Keratinocyte (primary cell): ENCODE measurements at regions not wholly inside any gene's neighbourhood (a gene's known extent, or its start where the extent isn't known, plus 50 kb on each side); places are given as distances from the start of the nearest gene placed in this dataset.

Source experiments
- DNase-seq: peaks from one replicate; pipeline ENCODE4 v3.0.0-alpha.2; 2011; ENCODE audit warnings: low read depth, missing footprints, low spot score
- FAIRE-seq: peaks from 2 replicates; lab custom pipeline; 2011; peaks lifted over from hg19 to GRCh38; lab: Jason Lieb, UNC
- H2AFZ ChIP-seq: 2 replicates; pipeline ENCODE4 v1.6.0; 2012; ENCODE audit warnings: low read length, control low read depth, inconsistent platforms; ENCODE audit not compliant: control insufficient read depth
- H3K27ac ChIP-seq: 2 replicates; pipeline ENCODE4 v1.5.1; 2011; ENCODE audit warnings: low read length; ENCODE audit not compliant: control insufficient read depth, insufficient read depth
- H3K27me3 ChIP-seq: 3 replicates; pipeline ENCODE4 v1.6.0; 2011; ENCODE audit warnings: low read length; ENCODE audit not compliant: control insufficient read depth, insufficient read depth; ENCODE audit errors: extremely low read depth
- H3K36me3 ChIP-seq, 2 experiments: 2 replicates in 1 of 2; 3 replicates in 1 of 2; pipeline ENCODE4 v1.5.1; 2011; ENCODE audit warnings: low read length in 2 of 2, mild to moderate bottlenecking in 1 of 2; ENCODE audit not compliant: control insufficient read depth in 2 of 2, insufficient read depth in 2 of 2; ENCODE audit errors: extremely low read depth in 1 of 2
- H3K4me1 ChIP-seq: 3 replicates; pipeline ENCODE4 v1.5.1; 2011; ENCODE audit warnings: low read length; ENCODE audit not compliant: control insufficient read depth, insufficient read depth; ENCODE audit errors: extremely low read depth
- H3K4me2 ChIP-seq: 3 replicates; pipeline ENCODE4 v1.6.0; 2011; ENCODE audit warnings: low read depth, low read length; ENCODE audit not compliant: control insufficient read depth, insufficient read depth; ENCODE audit errors: extremely low read depth
- H3K4me3 ChIP-seq, 3 experiments: fragments of 200-600 bp in 1 of 3; sonication (generic) in 1 of 3; 2 replicates in 2 of 3; 3 replicates in 1 of 3; pipeline ENCODE4 v1.5.1; 2011 to 2016; ENCODE audit warnings: low read length in 3 of 3, mild to moderate bottlenecking in 3 of 3, control low read depth in 2 of 3, inconsistent platforms in 1 of 3, low read depth in 1 of 3, mixed read lengths in 1 of 3, mixed run types in 1 of 3, moderate library complexity in 1 of 3; ENCODE audit not compliant: control insufficient read depth in 2 of 3, insufficient read depth in 2 of 3; ENCODE audit errors: extremely low read depth in 1 of 3
- H3K79me2 ChIP-seq: 2 replicates; pipeline ENCODE4 v1.6.0; 2012; ENCODE audit warnings: low read length; ENCODE audit not compliant: control insufficient read depth, insufficient read depth
- H3K9ac ChIP-seq: 3 replicates; pipeline ENCODE4 v1.6.0; 2011; ENCODE audit warnings: low read length; ENCODE audit not compliant: control insufficient read depth, insufficient read depth; ENCODE audit errors: extremely low read depth
- H3K9me1 ChIP-seq: 3 replicates; pipeline ENCODE4 v1.6.0; 2011; ENCODE audit warnings: low read length; ENCODE audit not compliant: control insufficient read depth, insufficient read depth; ENCODE audit errors: extremely low read depth
- H3K9me3 ChIP-seq: 2 replicates; pipeline ENCODE4 v1.5.1; 2012; ENCODE audit warnings: low read depth, low read length; ENCODE audit not compliant: control insufficient read depth
- H4K20me1 ChIP-seq: 3 replicates; pipeline ENCODE4 v1.6.0; 2011; ENCODE audit warnings: low read length; ENCODE audit not compliant: control insufficient read depth, insufficient read depth; ENCODE audit errors: extremely low read depth
- CTCF ChIP-seq, 3 experiments: IDR thresholded peaks in 1 of 3; conservative IDR thresholded peaks in 1 of 3; optimal IDR thresholded peaks in 1 of 3; 2 replicates in 2 of 3; 3 replicates in 1 of 3; pipeline versions ENCODE3 to v1.5.1; 2011; ENCODE audit warnings: low read length in 3 of 3, mild to moderate bottlenecking in 3 of 3, moderate library complexity in 2 of 3, control low read depth in 1 of 3, inconsistent platforms in 1 of 3; ENCODE audit not compliant: insufficient read depth in 2 of 3; ENCODE audit errors: extremely low read depth in 1 of 3
- EZH2 ChIP-seq: IDR thresholded peaks from one replicate; pipeline ENCODE4 v1.6.1; 2012; ENCODE audit warnings: inconsistent platforms, mild to moderate bottlenecking, low read length, moderate library complexity
- dilution Hi-C: fragments of 300-500 bp; cut with MboI; formaldehyde crosslinking; loops from one replicate; pipeline ENCODE4 v1.7.0; 2020; ENCODE audit warnings: low sequenced_read_pairs; ENCODE audit not compliant: extremely low pct_ligation_motif_present

GRCh38 chr9:119998614-119999013, 581.4 kb downstream of the CDK5RAP2 start:
- Histone ChIP-seq H3K4me2 (no peak overlapping the region), H4K20me1 (no peaks in the 10 kb centered on the region), H3K27ac (no peak overlapping the region), H2AFZ (no peak overlapping the region), H3K4me1 (no peaks in the 10 kb centered on the region), H3K9ac (no peak overlapping the region), H3K4me3 (no peak overlapping the region), H3K36me3 (no peaks in the 10 kb centered on the region), H3K9me1 (no peaks in the 10 kb centered on the region), H3K9me3 (no peaks in the 10 kb centered on the region), H3K27me3 (no peaks in the 10 kb centered on the region), H3K79me2 (no peaks in the 10 kb centered on the region)
- FAIRE-seq (no peak), DNase-seq (no peak)
- no peak for TF ChIP-seq EZH2
- no peak for TF ChIP-seq CTCF (optimal IDR thresholded peaks at IDR 0.05 in 1 of 3, IDR thresholded peaks at IDR 0.05 in 1 of 3, conservative IDR thresholded peaks at IDR 0.05 in 1 of 3; ENCODE audit: extremely low read depth in 1 of 3, insufficient read depth in 2 of 3, low read length in 3 of 3)
- dilution Hi-C loops: no loop called here

- FAIRE-seq: no peak
- no peak for DNase-seq
- H3K9me3 ChIP-seq: no peaks in the 10 kb centered on the region
- H3K36me3 ChIP-seq: no peaks in the 10 kb centered on the region
- no peak overlapping the region for H3K4me3 ChIP-seq
- H3K79me2 ChIP-seq: no peaks in the 10 kb centered on the region
- H2AFZ ChIP-seq: no peak overlapping the region
- no peak overlapping the region for H3K9ac ChIP-seq
- dilution Hi-C loops: no loop called here
- H3K27me3 ChIP-seq: no peaks in the 10 kb centered on the region
- H3K4me1 ChIP-seq: no peaks in the 10 kb centered on the region
- H3K27ac ChIP-seq: no peak overlapping the region
- no peak overlapping the region for H3K4me2 ChIP-seq
- H3K9me1 ChIP-seq: no peaks in the 10 kb centered on the region
- no peak for TF ChIP-seq CTCF (optimal IDR thresholded peaks at IDR 0.05 in 1 of 3, IDR thresholded peaks at IDR 0.05 in 1 of 3, conservative IDR thresholded peaks at IDR 0.05 in 1 of 3; ENCODE audit: extremely low read depth in 1 of 3, insufficient read depth in 2 of 3, low read length in 3 of 3)
- no peak for TF ChIP-seq EZH2
- no peaks in the 10 kb centered on the region for H4K20me1 ChIP-seq
Measured at GRCh38 chr9:119991797-119992196, 588.2 kb downstream of the CDK5RAP2 start.
